ENCODE measurements at regions not wholly inside any gene's neighbourhood (a gene's known extent, or its start where the extent isn't known, plus 50 kb on each side); places are given as distances from the start of the nearest gene placed in this dataset.
A peak's percentile ranks its signal among the peaks of the same experiment; 100 is the strongest.

GRCh38 chr13:93017493-93018112 is 209.0 kb upstream of the GPC6 start:
- Mint-ChIP-seq H3K4me1 (no peaks in the 10 kb centered on the region), H3K27ac (no peak overlapping the region), H3K27me3 (ENCODE audit: low read depth) (no peaks in the 10 kb centered on the region), H3K9me3 (peaks cover 55% of the 10 kb centered on the region), H3K36me3 (peaks cover 16% of the 10 kb centered on the region), H3K4me3 (no peak overlapping the region)
- no peak for DNase-seq (ENCODE audit: low spot score in 2 of 2, unreplicated experiment in 2 of 2)
- TF ChIP-seq, protein P1, sequence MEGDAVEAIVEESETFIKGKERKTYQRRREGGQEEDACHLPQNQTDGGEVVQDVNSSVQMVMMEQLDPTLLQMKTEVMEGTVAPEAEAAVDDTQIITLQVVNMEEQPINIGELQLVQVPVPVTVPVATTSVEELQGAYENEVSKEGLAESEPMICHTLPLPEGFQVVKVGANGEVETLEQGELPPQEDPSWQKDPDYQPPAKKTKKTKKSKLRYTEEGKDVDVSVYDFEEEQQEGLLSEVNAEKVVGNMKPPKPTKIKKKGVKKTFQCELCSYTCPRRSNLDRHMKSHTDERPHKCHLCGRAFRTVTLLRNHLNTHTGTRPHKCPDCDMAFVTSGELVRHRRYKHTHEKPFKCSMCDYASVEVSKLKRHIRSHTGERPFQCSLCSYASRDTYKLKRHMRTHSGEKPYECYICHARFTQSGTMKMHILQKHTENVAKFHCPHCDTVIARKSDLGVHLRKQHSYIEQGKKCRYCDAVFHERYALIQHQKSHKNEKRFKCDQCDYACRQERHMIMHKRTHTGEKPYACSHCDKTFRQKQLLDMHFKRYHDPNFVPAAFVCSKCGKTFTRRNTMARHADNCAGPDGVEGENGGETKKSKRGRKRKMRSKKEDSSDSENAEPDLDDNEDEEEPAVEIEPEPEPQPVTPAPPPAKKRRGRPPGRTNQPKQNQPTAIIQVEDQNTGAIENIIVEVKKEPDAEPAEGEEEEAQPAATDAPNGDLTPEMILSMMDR (IDR thresholded peaks at IDR 0.05; ENCODE audit: unreplicated experiment): no peak

GRCh38 chr13:93023929-93024328 is 202.7 kb upstream of the GPC6 start:
- peaks cover 12% of the 10 kb centered on the region for H3K9me3 Mint-ChIP-seq
- no peak for DNase-seq (ENCODE audit: low spot score in 2 of 2, unreplicated experiment in 2 of 2)
- peaks cover 22% of the 10 kb centered on the region for H3K4me1 Mint-ChIP-seq
- H3K36me3 Mint-ChIP-seq: no peaks in the 10 kb centered on the region
- no peaks in the 10 kb centered on the region for H3K27me3 Mint-ChIP-seq (ENCODE audit: low read depth)
- TF ChIP-seq, protein P1 (IDR thresholded peaks at IDR 0.05; ENCODE audit: unreplicated experiment): no peak
- H3K27ac Mint-ChIP-seq: peak overlapping the region; percentile 55
- no peak overlapping the region for H3K4me3 Mint-ChIP-seq

GRCh38 chr13:93025984-93026383 is 200.6 kb upstream of the GPC6 start:
- Mint-ChIP-seq H3K9me3 (peaks cover under 1% of the 10 kb centered on the region), H3K4me1 (peaks cover 25% of the 10 kb centered on the region), H3K36me3 (no peaks in the 10 kb centered on the region), H3K27ac (no peak overlapping the region), H3K27me3 (ENCODE audit: low read depth) (no peaks in the 10 kb centered on the region), H3K4me3 (no peak overlapping the region)
- no peak for DNase-seq (ENCODE audit: low spot score in 2 of 2, unreplicated experiment in 2 of 2)
- TF ChIP-seq, protein P1 (IDR thresholded peaks at IDR 0.05; ENCODE audit: unreplicated experiment): no peak

- H3K4me1 Mint-ChIP-seq: peaks cover 17% of the 10 kb centered on the region
- TF ChIP-seq, protein P1 (IDR thresholded peaks at IDR 0.05; ENCODE audit: unreplicated experiment): no peak
- no peaks in the 10 kb centered on the region for H3K36me3 Mint-ChIP-seq
- DNase-seq (ENCODE audit: low spot score in 2 of 2, unreplicated experiment in 2 of 2): no peak
- no peak overlapping the region for H3K27ac Mint-ChIP-seq
- no peak overlapping the region for H3K4me3 Mint-ChIP-seq
- H3K9me3 Mint-ChIP-seq: no peaks in the 10 kb centered on the region
- no peaks in the 10 kb centered on the region for H3K27me3 Mint-ChIP-seq (ENCODE audit: low read depth)
These were observed 197.1 kb upstream of the GPC6 start for GRCh38 chr13:93029536-93029935.

DNA sequence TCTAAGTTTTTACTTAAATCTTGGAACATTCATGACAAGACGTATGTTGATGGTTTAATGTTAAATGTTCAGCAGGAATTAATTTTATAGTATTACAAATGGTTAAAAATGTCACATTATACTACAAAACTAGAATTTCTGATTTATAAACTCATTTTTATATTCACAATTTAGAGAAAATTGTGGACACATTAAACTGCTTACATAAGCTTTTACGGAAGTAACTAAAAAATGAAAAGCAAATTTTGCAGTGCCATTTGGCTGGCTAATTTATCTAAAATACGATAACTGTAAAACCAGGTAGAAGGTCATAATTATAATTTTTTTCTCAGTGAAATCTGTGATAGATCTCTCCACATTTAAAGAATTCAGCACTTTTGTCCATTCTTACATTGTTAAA is 190.2 kb upstream of the GPC6 start:
- Mint-ChIP-seq H3K27ac (no peak overlapping the region), H3K36me3 (no peaks in the 10 kb centered on the region), H3K4me1 (no peaks in the 10 kb centered on the region), H3K4me3 (no peak overlapping the region), H3K9me3 (peaks cover 17% of the 10 kb centered on the region), H3K27me3 (ENCODE audit: low read depth) (no peaks in the 10 kb centered on the region)
- no peak for DNase-seq (ENCODE audit: low spot score in 2 of 2, unreplicated experiment in 2 of 2)
- TF ChIP-seq, protein P1 (IDR thresholded peaks at IDR 0.05; ENCODE audit: unreplicated experiment): no peak

GRCh38 chr13:93037780-93038179 is 188.8 kb upstream of the GPC6 start:
- H3K4me1 Mint-ChIP-seq: no peaks in the 10 kb centered on the region
- H3K4me3 Mint-ChIP-seq: no peak overlapping the region
- no peaks in the 10 kb centered on the region for H3K36me3 Mint-ChIP-seq
- H3K9me3 Mint-ChIP-seq: peaks cover 17% of the 10 kb centered on the region
- no peaks in the 10 kb centered on the region for H3K27me3 Mint-ChIP-seq (ENCODE audit: low read depth)
- DNase-seq (ENCODE audit: low spot score in 2 of 2, unreplicated experiment in 2 of 2): no peak
- TF ChIP-seq, protein P1 (IDR thresholded peaks at IDR 0.05; ENCODE audit: unreplicated experiment): no peak
- H3K27ac Mint-ChIP-seq: no peak overlapping the region

Measured in mesothelial cell of epicardium (in vitro differentiated cells).